H1 (cell line): ENCODE measurements at regions not wholly inside any gene's neighbourhood (a gene's known extent, or its start where the extent isn't known, plus 50 kb on each side); places are given as distances from the start of the nearest gene placed in this dataset.

Experiments used
- CTCF ChIA-PET: fragments of 300-600 bp; sonication (Branson Sonifier 250); formaldehyde crosslinking; loops from one replicate; lab custom pipeline; 2021; ENCODE audit not compliant: partially characterized antibody; lab: Charles Lee
- POLR2A ChIA-PET: fragments of 300-600 bp; sonication (Branson Sonifier 250); formaldehyde crosslinking; loops from one replicate; lab custom pipeline; 2021; ENCODE audit warnings: inconsistent platforms; ENCODE audit not compliant: partially characterized antibody; lab: Charles Lee
- DNase-seq, 2 experiments: peaks; one replicate each; pipeline versions ENCODE4 v3.0.0 to v3.0.0-alpha.2; 2010 to 2022; ENCODE audit warnings: low spot score in 2 of 2, low read depth in 1 of 2, mixed read lengths in 1 of 2
- FAIRE-seq: peaks from 2 replicates; lab custom pipeline; 2011; peaks lifted over from hg19 to GRCh38; lab: Jason Lieb, UNC
- H2AFZ ChIP-seq: 2 replicates; pipeline ENCODE4 v1.8.1; 2012; ENCODE audit warnings: low read length, inconsistent platforms
- H2AK5ac ChIP-seq: 2 replicates; pipeline ENCODE4 v1.6.1; 2013; ENCODE audit warnings: low read depth, low read length
- H2BK120ac ChIP-seq: replicated peaks from 2 replicates; pipeline ENCODE3; 2013; ENCODE audit warnings: low read depth, low read length, inconsistent platforms
- H2BK12ac ChIP-seq: 2 replicates; pipeline ENCODE4 v1.6.1; 2013; ENCODE audit warnings: low read depth, low read length
- H2BK15ac ChIP-seq: 2 replicates; pipeline ENCODE4 v1.6.1; 2013; ENCODE audit warnings: low read length
- H2BK20ac ChIP-seq: 2 replicates; pipeline ENCODE4 v1.6.1; 2013; ENCODE audit warnings: low read length
- H2BK5ac ChIP-seq: 2 replicates; pipeline ENCODE4 v1.6.1; 2013; ENCODE audit warnings: low read depth, low read length
- H3K14ac ChIP-seq: 2 replicates; pipeline ENCODE4 v1.6.1; 2013; ENCODE audit warnings: inconsistent platforms; ENCODE audit not compliant: insufficient read length
- H3K18ac ChIP-seq: 2 replicates; pipeline ENCODE4 v1.6.1; 2013; ENCODE audit warnings: low read length; ENCODE audit errors: extremely low read depth
- H3K23ac ChIP-seq: 2 replicates; pipeline ENCODE4 v1.6.1; 2013; ENCODE audit warnings: inconsistent platforms; ENCODE audit not compliant: insufficient read length
- H3K23me2 ChIP-seq: 2 replicates; pipeline ENCODE4 v1.6.1; 2013; ENCODE audit warnings: low read depth, low read length
- H3K27ac ChIP-seq: 2 replicates; pipeline ENCODE4 v1.6.1; 2011; ENCODE audit warnings: low read depth, low read length, inconsistent platforms
- H3K27me3 ChIP-seq, 4 experiments: replicated peaks in 1 of 4; 1 replicate in 1 of 4; 2 replicates in 3 of 4; pipeline versions ENCODE4 v1.6.1 to v1.8.1; 2011 to 2013; ENCODE audit warnings: low read length in 3 of 4, mild to moderate bottlenecking in 3 of 4, inconsistent platforms in 2 of 4, mixed read lengths in 2 of 4, moderate library complexity in 1 of 4; ENCODE audit not compliant: control insufficient read depth in 3 of 4, insufficient read depth in 3 of 4; ENCODE audit errors: extremely low read depth in 1 of 4
- H3K36me3 ChIP-seq, 4 experiments: 2 replicates each; pipeline versions ENCODE4 v1.6.1 to v1.8.1; 2011 to 2013; ENCODE audit warnings: mild to moderate bottlenecking in 4 of 4, low read length in 3 of 4, moderate library complexity in 2 of 4, control low read depth in 1 of 4, inconsistent platforms in 1 of 4; ENCODE audit not compliant: insufficient read depth in 4 of 4, control insufficient read depth in 2 of 4
- H3K4ac ChIP-seq: replicated peaks from 2 replicates; pipeline ENCODE3; 2013; ENCODE audit warnings: low read length, low read depth, mixed read lengths, inconsistent platforms; ENCODE audit not compliant: insufficient read length
- H3K4me1 ChIP-seq, 4 experiments: replicated peaks in 1 of 4; 1 replicate in 1 of 4; 2 replicates in 3 of 4; pipeline versions ENCODE4 v1.6.1 to v1.8.1; 2011 to 2013; ENCODE audit warnings: low read length in 3 of 4, inconsistent platforms in 2 of 4, mixed read lengths in 1 of 4; ENCODE audit not compliant: insufficient read depth in 4 of 4, control insufficient read depth in 3 of 4
- H3K4me2 ChIP-seq, 2 experiments: 2 replicates each; pipeline versions ENCODE4 v1.6.1 to v1.8.1; 2011 to 2013; ENCODE audit warnings: low read depth in 2 of 2, low read length in 2 of 2, control low read depth in 1 of 2, inconsistent platforms in 1 of 2, mild to moderate bottlenecking in 1 of 2; ENCODE audit not compliant: insufficient read depth in 1 of 2
- H3K4me3 ChIP-seq, 4 experiments: fragments of 200-600, 300-600 bp in 1 of 4; sonication (generic), shearing (Covaris generic), sonication (Bioruptor Twin) in 1 of 4; 2 replicates each; pipeline versions ENCODE4 v1.5.1 to v1.8.1; 2011 to 2016; ENCODE audit warnings: low read length in 4 of 4, low read depth in 3 of 4, control low read depth in 2 of 4, inconsistent platforms in 2 of 4, mild to moderate bottlenecking in 2 of 4, mixed read lengths in 1 of 4, moderate library complexity in 1 of 4; ENCODE audit not compliant: insufficient read depth in 2 of 4; ENCODE audit errors: extremely low read depth in 1 of 4
- H3K56ac ChIP-seq: replicated peaks from 2 replicates; pipeline ENCODE3; 2013; ENCODE audit warnings: low read depth, mild to moderate bottlenecking, mixed read lengths, low read length, inconsistent platforms; ENCODE audit not compliant: insufficient read length
- H3K79me1 ChIP-seq: 2 replicates; pipeline ENCODE4 v1.6.1; 2013; ENCODE audit warnings: low read depth, low read length, control low read depth
- H3K79me2 ChIP-seq, 2 experiments: 2 replicates each; pipeline versions ENCODE4 v1.6.1 to v1.8.1; 2012 to 2013; ENCODE audit warnings: low read length in 2 of 2, mild to moderate bottlenecking in 2 of 2, inconsistent platforms in 1 of 2; ENCODE audit not compliant: insufficient read depth in 2 of 2, control insufficient read depth in 1 of 2
- H3K9ac ChIP-seq, 4 experiments: replicated peaks in 1 of 4; 1 replicate in 1 of 4; 2 replicates in 3 of 4; pipeline versions ENCODE4 v1.6.1 to v1.8.1; 2011 to 2013; ENCODE audit warnings: low read depth in 3 of 4, low read length in 3 of 4, control low read depth in 2 of 4, mild to moderate bottlenecking in 2 of 4, moderate library complexity in 2 of 4, inconsistent platforms in 1 of 4; ENCODE audit errors: extremely low read depth in 1 of 4
- H3K9me3 ChIP-seq, 2 experiments: 2 replicates each; pipeline versions ENCODE4 v1.6.1 to v1.8.1; 2012 to 2013; ENCODE audit warnings: mild to moderate bottlenecking in 2 of 2, moderate library complexity in 2 of 2, control low read depth in 1 of 2, inconsistent platforms in 1 of 2, low read depth in 1 of 2, low read length in 1 of 2, mixed read lengths in 1 of 2; ENCODE audit not compliant: insufficient read depth in 2 of 2
- H4K20me1 ChIP-seq, 2 experiments: replicated peaks in 1 of 2; 2 replicates each; pipeline versions ENCODE3 to v1.8.1; 2011 to 2013; ENCODE audit warnings: inconsistent platforms in 2 of 2, low read length in 2 of 2, mild to moderate bottlenecking in 1 of 2; ENCODE audit not compliant: insufficient read depth in 2 of 2, control insufficient read depth in 1 of 2
- H4K5ac ChIP-seq: 2 replicates; pipeline ENCODE4 v1.6.1; 2013; ENCODE audit warnings: low read length, low read depth, mixed read lengths, inconsistent platforms; ENCODE audit not compliant: insufficient read length
- H4K8ac ChIP-seq: 2 replicates; pipeline ENCODE4 v1.8.0; 2013; ENCODE audit warnings: mild to moderate bottlenecking, moderate library complexity, low read length, inconsistent platforms; ENCODE audit not compliant: insufficient read depth; ENCODE audit errors: extremely low read depth
- H4K91ac ChIP-seq: replicated peaks from 2 replicates; pipeline ENCODE3; 2013; ENCODE audit warnings: low read length, mixed read lengths, inconsistent platforms; ENCODE audit not compliant: insufficient read length
- BCL11A ChIP-seq, 2 experiments: IDR thresholded peaks; one replicate each; pipeline ENCODE4 v1.6.1; 2011; ENCODE audit warnings: low read depth in 2 of 2, low read length in 2 of 2, mild to moderate bottlenecking in 2 of 2
- CBX5 ChIP-seq: fragments of 300-800, 300-1000 bp; sonication (generic); IDR thresholded peaks from 2 replicates; pipeline ENCODE4 v1.7.1; 2016; ENCODE audit warnings: antibody characterized with exemption, low read length, low read depth
- GTF2F1 ChIP-seq: IDR thresholded peaks from 2 replicates; pipeline ENCODE4 v1.6.1; 2012; ENCODE audit warnings: low read depth, low read length, improper control_type of control experiment, borderline replicate concordance
- NRF1 ChIP-seq: IDR thresholded peaks from 2 replicates; pipeline ENCODE4 v1.6.1; 2011; ENCODE audit warnings: mild to moderate bottlenecking, low read depth, low read length, improper control_type of control experiment
- SIN3A ChIP-seq, 2 experiments: IDR thresholded peaks in 1 of 2; conservative IDR thresholded peaks in 1 of 2; 2 replicates each; pipeline ENCODE4 v1.6.1; 2011 to 2012; ENCODE audit warnings: low read length in 2 of 2, improper control_type of control experiment in 1 of 2, low read depth in 1 of 2, mild to moderate bottlenecking in 1 of 2
- SP2 ChIP-seq: IDR thresholded peaks from 2 replicates; pipeline ENCODE4 v1.6.1; 2012; ENCODE audit warnings: mild to moderate bottlenecking, low read length, inconsistent platforms
- SP4 ChIP-seq: IDR thresholded peaks from 2 replicates; pipeline ENCODE4 v1.6.1; 2012; ENCODE audit warnings: low read length, inconsistent platforms
- WGBS, 2 experiments: shearing (Covaris generic) in 1 of 2; methylation state at CpG; one replicate each; pipeline versions ENCODE4 v1.1.6 to v1.1.7; 2013 to 2015; ENCODE audit warnings: low lambda C conversion rate in 2 of 2, mixed read lengths in 2 of 2, inconsistent platforms in 1 of 2, low coverage in 1 of 2, missing lambda C conversion rate in 1 of 2; ENCODE audit not compliant: insufficient replicate concordance in 2 of 2, insufficient coverage in 1 of 2, insufficient read length in 1 of 2; ENCODE audit errors: extremely low coverage in 1 of 2, missing lambda C conversion rate in 1 of 2; 5-methylcytosine and 5-hydroxymethylcytosine counted together

DNA sequence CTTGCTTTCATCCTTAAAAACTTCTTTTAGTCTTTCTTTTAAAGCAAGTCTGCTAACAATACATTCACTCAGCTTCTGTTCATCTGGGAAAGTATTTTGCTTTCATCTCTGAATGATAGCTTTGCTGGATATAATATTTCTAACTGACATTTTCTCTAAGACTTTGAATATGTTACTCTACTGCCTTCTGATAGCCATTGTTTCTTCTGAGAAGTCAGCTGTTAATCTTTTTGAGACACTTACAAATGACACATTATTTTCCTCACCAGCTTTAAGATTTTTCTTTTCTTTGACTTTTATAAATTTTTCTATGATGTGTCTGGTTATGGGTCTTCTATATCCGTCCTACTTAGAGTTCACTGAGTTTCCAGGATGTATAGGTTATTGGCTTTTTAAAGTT lies 643.1 kb downstream of the KCNA4 start:
- Histone ChIP-seq H3K23ac (no peak overlapping the region), H2AFZ (no peak overlapping the region), H2BK15ac (no peak overlapping the region), H3K4me3 (no peak overlapping the region), H3K36me3 (no peaks in the 10 kb centered on the region), H2BK5ac (no peak overlapping the region), H3K27ac (no peak overlapping the region), H3K4me1 (no peaks in the 10 kb centered on the region), H4K8ac (no peak overlapping the region), H3K4ac (no peak overlapping the region), H3K23me2 (no peaks in the 10 kb centered on the region), H3K79me1 (no peaks in the 10 kb centered on the region), H3K4me2 (no peak overlapping the region), H4K91ac (no peak overlapping the region), H2BK12ac (no peak overlapping the region), H4K5ac (no peak overlapping the region), H2AK5ac (no peak overlapping the region), H3K79me2 (no peaks in the 10 kb centered on the region), H2BK120ac (no peak overlapping the region), H2BK20ac (no peak overlapping the region), H3K56ac (no peak overlapping the region), H3K18ac (no peak overlapping the region), H4K20me1 (no peaks in the 10 kb centered on the region), H3K9me3 (no peaks in the 10 kb centered on the region), H3K9ac (no peak overlapping the region), H3K14ac (no peak overlapping the region), H3K27me3 (no peaks in the 10 kb centered on the region)
- ChIA-PET POLR2A (no interaction called here), CTCF (no interaction called here)
- DNase-seq, result no peak
- WGBS, 2 experiments, result 90% methylated on average over 1 of the region's 1 CpG; no CpG with 5 or more reads in 1 of the 2 experiments
- FAIRE-seq, result no peak
- no peak for TF ChIP-seq CBX5
- no peak for TF ChIP-seq NRF1
- no peak for TF ChIP-seq BCL11A (IDR thresholded peaks at IDR 0.05; ENCODE audit: low read depth in 2 of 2, low read length in 2 of 2)
- TF ChIP-seq GTF2F1, result no peak
- no peak for TF ChIP-seq SP2
- TF ChIP-seq SIN3A (conservative IDR thresholded peaks at IDR 0.05 in 1 of 2, IDR thresholded peaks at IDR 0.05 in 1 of 2; ENCODE audit: low read depth in 1 of 2, low read length in 2 of 2), result no peak
- no peak for TF ChIP-seq SP4
